GM13977 (cell line): ENCODE measurements at regions not wholly inside any gene's neighbourhood (a gene's known extent, or its start where the extent isn't known, plus 50 kb on each side); places are given as distances from the start of the nearest gene placed in this dataset.
A peak's percentile ranks its signal among the peaks of the same experiment; 100 is the strongest.

Experiments used
- DNase-seq: peaks from one replicate; pipeline ENCODE4 v3.0.0; 2012; ENCODE audit warnings: low spot score
- CTCF ChIP-seq: IDR thresholded peaks from 2 replicates; pipeline ENCODE4 v1.5.1; 2012; ENCODE audit warnings: mild to moderate bottlenecking, control low read depth; ENCODE audit not compliant: insufficient read depth; ENCODE audit errors: extremely low read depth, missing control alignments
- in situ Hi-C: fragments of 300-500 bp; cut with MboI; formaldehyde crosslinking; loops from one replicate; pipeline ENCODE4 v1.12.0; 2022; ENCODE audit warnings: low sequenced_read_pairs, low pct_unique_long_range_greater_than_20kb, mixed read lengths, inconsistent platforms; ENCODE audit not compliant: unreplicated experiment

DNA sequence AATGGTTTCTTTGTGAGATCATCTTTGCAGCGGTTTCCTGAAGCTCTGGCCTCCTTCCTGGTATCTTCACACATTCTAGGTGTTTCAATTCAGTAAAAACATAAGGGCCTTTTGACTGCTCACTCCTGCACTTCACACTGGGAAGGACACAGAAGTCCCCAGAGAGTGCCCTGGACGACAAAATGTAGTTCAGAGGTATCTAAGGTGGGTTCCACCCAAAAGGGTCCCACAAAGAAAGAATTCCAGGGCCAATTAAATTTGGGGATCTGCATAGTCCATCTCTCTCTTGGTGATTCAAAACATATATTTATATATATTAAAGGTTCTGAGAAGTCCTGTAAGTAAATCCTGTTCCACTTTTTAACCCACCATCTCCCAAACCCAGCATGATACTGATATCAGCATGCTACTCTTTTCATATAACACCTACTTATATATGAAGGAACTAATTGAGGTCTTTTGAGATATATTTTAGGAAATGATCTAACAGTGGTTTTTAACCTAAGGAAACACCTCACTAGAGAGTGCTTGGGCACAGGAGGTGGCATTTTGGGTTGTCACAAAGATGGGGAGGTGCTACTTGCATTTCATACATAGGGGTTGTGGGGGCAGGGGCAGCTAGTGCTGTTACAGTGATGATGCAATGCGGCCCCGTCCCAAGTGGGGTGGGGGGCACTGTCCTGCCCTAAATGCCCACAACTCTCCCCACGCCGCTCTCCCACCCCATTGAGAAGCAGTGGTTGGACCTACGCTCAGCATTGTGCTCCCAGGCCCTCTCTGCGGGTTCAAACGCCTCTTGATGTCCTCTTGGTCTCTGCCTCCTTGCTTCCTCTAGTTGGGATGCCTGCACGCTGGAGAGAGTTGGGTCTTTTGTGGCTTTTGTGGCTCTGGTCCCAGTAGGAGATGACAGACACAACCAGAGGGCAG lies 109.4 kb downstream of the ARF6 start:
- DNase-seq = peak; percentile 82
- no peak for TF ChIP-seq CTCF
- in situ Hi-C loops = no loop called here

DNA sequence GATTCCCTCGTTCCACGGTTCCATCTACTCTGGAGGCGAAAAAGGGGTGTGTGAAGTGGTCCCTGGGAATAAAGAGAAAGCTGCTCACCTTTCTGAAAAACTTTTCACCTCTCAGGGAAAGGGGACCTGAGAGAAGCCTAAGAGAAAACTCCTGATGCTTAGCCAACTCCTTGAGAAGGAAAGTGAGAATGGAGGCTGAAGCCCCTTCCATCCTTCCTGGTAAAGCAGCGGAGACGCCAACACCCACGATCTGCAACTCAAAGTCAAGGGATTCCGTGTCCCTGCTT lies 110.0 kb downstream of the ARF6 start:
- TF ChIP-seq CTCF = no peak
- DNase-seq = no peak
- in situ Hi-C loops = no loop called here

- in situ Hi-C loops = no loop called here
- TF ChIP-seq CTCF = peak; percentile 26
- DNase-seq = peak; percentile 89
These were observed 110.5 kb downstream of the ARF6 start for GRCh38 chr14:50003213-50004021.

- no peak for TF ChIP-seq CTCF
- in situ Hi-C loops = no loop called here
- DNase-seq = no peak
These were observed 110.2 kb downstream of the VCPKMT start for GRCh38 chr14:50006141-50006540.

GRCh38 chr14:50007123-50007903 lies 109.1 kb downstream of the VCPKMT start:
- no peak for TF ChIP-seq CTCF
- in situ Hi-C loops = no loop called here

GRCh38 chr14:50008562-50008961 lies 107.8 kb downstream of the VCPKMT start:
- no peak for DNase-seq
- no peak for TF ChIP-seq CTCF
- in situ Hi-C loops = no loop called here

More at GRCh38 chr14:50007123-50007903, 109.1 kb downstream of the VCPKMT start:
- no peak for DNase-seq
